Peyer's patch (tissue), 4 donors: ENCODE measurements at regions not wholly inside any gene's neighbourhood (a gene's known extent, or its start where the extent isn't known, plus 50 kb on each side); places are given as distances from the start of the nearest gene placed in this dataset.

Experiments
- DNase-seq, 3 donors: peaks; one replicate each; pipeline ENCODE4 v3.0.0-alpha.2; 2017 to 2019
- H3K27ac ChIP-seq, 4 donors: fragments of 200-600 bp; sonication (generic); one replicate each; pipeline ENCODE4 v1.5.1; 2016 to 2019
- H3K27me3 ChIP-seq, 2 donors: fragments of 200-600 bp; sonication (generic); one replicate each; pipeline ENCODE4 v1.5.1; 2019
- H3K36me3 ChIP-seq, 3 donors: fragments of 200-600 bp; sonication (generic); one replicate each; pipeline ENCODE4 v1.5.1; 2016 to 2019
- H3K4me1 ChIP-seq, 4 donors: fragments of 200-600 bp; sonication (generic); one replicate each; pipeline ENCODE4 v1.5.1; 2016 to 2019
- H3K4me3 ChIP-seq, 4 donors: fragments of 200-600 bp; sonication (generic); 1 replicate in 3 of 4; 2 replicates in 1 of 4; pipeline ENCODE4 v1.5.1; 2016 to 2019; ENCODE audit warnings: mild to moderate bottlenecking in 1 of 4
- H3K9me3 ChIP-seq, 4 donors: fragments of 200-600 bp; sonication (generic); one replicate each; pipeline ENCODE4 v1.5.1; 2016 to 2019; ENCODE audit warnings: mild to moderate bottlenecking in 1 of 4
- CTCF ChIP-seq, 6 experiments: fragments of 450-650 bp in 4 of 6; fragments of 200-600 bp in 2 of 6; sonication (generic) in 1 of 6; IDR thresholded peaks; one replicate each; pipeline ENCODE4 v1.5.1; 2017 to 2019; ENCODE audit warnings: antibody characterized with exemption in 6 of 6, mild to moderate bottlenecking in 3 of 6, moderate library complexity in 1 of 6
- POLR2A ChIP-seq, 2 donors: fragments of 450-650 bp; IDR thresholded peaks; one replicate each; pipeline ENCODE4 v1.5.1; 2017; ENCODE audit warnings: antibody characterized with exemption in 2 of 2, mild to moderate bottlenecking in 2 of 2, moderate library complexity in 2 of 2

- Histone ChIP-seq H3K9me3 (no peaks in the 10 kb centered on the region), H3K27ac (no peak overlapping the region), H3K4me1 (no peaks in the 10 kb centered on the region), H3K36me3 (no peaks in the 10 kb centered on the region), H3K4me3 (no peak overlapping the region), H3K27me3 (no peaks in the 10 kb centered on the region)
- TF ChIP-seq CTCF (IDR thresholded peaks at IDR 0.05) (no peak), POLR2A (IDR thresholded peaks at IDR 0.05) (no peak)
- DNase-seq = no peak
Measured at GRCh38 chr2:226115102-226115831, 684.4 kb downstream of the IRS1 start.

DNA sequence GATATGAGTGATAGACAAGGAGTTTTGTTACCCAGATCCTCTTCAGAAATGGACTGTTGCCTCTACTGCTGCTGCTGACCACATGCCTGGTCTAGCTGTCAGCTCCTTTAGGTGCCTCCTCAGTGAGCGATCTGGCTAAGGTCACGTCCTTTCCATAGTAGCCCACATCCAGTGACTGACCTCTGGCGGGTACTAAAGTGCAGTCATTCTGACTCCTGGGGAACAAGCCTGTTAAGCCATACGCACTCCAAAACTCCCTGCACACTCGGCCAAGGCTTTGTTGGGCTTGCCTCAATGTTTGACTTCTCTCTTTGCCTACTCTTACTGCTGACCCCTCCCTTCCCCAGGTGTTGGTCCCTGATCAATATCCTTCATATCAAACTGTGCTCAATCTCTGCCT, 685.2 kb downstream of the IRS1 start:
- Histone ChIP-seq H3K4me1 (no peaks in the 10 kb centered on the region), H3K27me3 (no peaks in the 10 kb centered on the region), H3K36me3 (no peaks in the 10 kb centered on the region), H3K27ac (no peak overlapping the region), H3K9me3 (no peaks in the 10 kb centered on the region), H3K4me3 (no peak overlapping the region)
- TF ChIP-seq CTCF (IDR thresholded peaks at IDR 0.05) = no peak
- TF ChIP-seq POLR2A (IDR thresholded peaks at IDR 0.05) = no peak
- DNase-seq = no peak

GRCh38 chr2:226098861-226099745, 699.6 kb downstream of the NYAP2 start:
- no peaks in the 10 kb centered on the region for H3K9me3 ChIP-seq
- H3K4me1 ChIP-seq = no peaks in the 10 kb centered on the region
- DNase-seq = no peak
- H3K27me3 ChIP-seq = no peaks in the 10 kb centered on the region
- H3K36me3 ChIP-seq = no peaks in the 10 kb centered on the region
- no peak for TF ChIP-seq CTCF (IDR thresholded peaks at IDR 0.05)
- TF ChIP-seq POLR2A (IDR thresholded peaks at IDR 0.05) = no peak
- no peak overlapping the region for H3K4me3 ChIP-seq
- H3K27ac ChIP-seq = no peak overlapping the region

DNA sequence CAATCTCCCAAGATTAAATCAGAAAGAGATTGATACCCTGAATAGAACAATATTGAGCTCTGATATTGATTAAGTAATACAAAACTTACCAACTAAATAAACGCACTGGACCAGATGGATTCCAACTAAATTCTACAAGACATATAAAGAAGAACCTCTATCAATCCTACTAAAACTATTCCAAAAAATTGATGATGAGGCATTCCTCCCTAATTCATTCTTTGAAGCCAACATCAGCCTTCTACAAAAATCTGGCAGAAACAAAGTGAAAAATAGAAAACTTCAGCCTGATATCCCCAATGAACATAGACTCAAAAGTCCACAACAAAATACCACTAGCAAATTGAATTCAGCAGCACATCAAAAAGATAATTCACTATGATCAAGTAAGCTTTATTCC, 695.5 kb downstream of the NYAP2 start:
- Histone ChIP-seq H3K27me3 (no peaks in the 10 kb centered on the region), H3K4me1 (no peaks in the 10 kb centered on the region), H3K36me3 (no peaks in the 10 kb centered on the region), H3K4me3 (no peak overlapping the region), H3K9me3 (peaks cover 0 to 2% (median 0%) of the 10 kb centered on the region in 4 donors), H3K27ac (no peak overlapping the region)
- DNase-seq = no peak
- TF ChIP-seq CTCF (IDR thresholded peaks at IDR 0.05) (no peak), POLR2A (IDR thresholded peaks at IDR 0.05) (no peak)

- no peaks in the 10 kb centered on the region for H3K36me3 ChIP-seq
- peaks cover 0 to 2% (median 0%) of the 10 kb centered on the region in 4 donors for H3K9me3 ChIP-seq
- H3K27me3 ChIP-seq = no peaks in the 10 kb centered on the region
- H3K27ac ChIP-seq = no peak overlapping the region
- H3K4me1 ChIP-seq = no peaks in the 10 kb centered on the region
- no peak overlapping the region for H3K4me3 ChIP-seq
- no peak for TF ChIP-seq POLR2A (IDR thresholded peaks at IDR 0.05)
- no peak for TF ChIP-seq CTCF (IDR thresholded peaks at IDR 0.05)
- no peak for DNase-seq
Measured at GRCh38 chr2:226093364-226093763, 693.9 kb downstream of the NYAP2 start.
